Fibroblast of villous mesenchyme (primary cell): ENCODE measurements at regions not wholly inside any gene's neighbourhood (a gene's known extent, or its start where the extent isn't known, plus 50 kb on each side); places are given as distances from the start of the nearest gene placed in this dataset.

ENCODE experiments used
- DNase-seq: peaks from one replicate; pipeline ENCODE4 v3.0.0-alpha.2; 2010; ENCODE audit warnings: low read depth
- H3K4me3 ChIP-seq: 2 replicates; pipeline ENCODE4 v1.5.1; 2011; ENCODE audit warnings: low read depth, mild to moderate bottlenecking, low read length
- TF ChIP-seq, protein P1 (sequence below): IDR thresholded peaks from 2 replicates; pipeline ENCODE4 v1.5.1; 2012; ENCODE audit warnings: low read depth, mild to moderate bottlenecking, low read length; ENCODE audit not compliant: insufficient read depth

DNA sequence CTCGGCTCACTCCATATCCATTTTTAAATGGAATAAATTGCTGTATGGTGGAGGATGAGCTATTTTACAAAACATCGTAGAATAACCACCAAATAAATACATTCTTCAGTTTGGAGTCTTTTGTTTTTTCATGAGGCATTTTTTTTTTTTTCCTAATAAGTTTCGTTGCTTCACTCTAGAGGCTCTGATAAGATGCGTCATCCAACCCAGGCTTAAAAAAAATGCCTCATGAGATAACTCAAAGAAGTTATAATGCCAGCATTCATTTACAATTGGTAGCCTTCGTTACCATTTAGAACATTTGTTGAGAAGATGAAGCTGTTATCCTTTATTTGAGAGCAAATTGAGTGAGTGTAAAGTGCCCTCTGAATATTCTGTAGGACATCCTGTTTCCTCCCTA, 172.2 kb upstream of the CENPE start:
- no peak for DNase-seq
- TF ChIP-seq, protein P1, sequence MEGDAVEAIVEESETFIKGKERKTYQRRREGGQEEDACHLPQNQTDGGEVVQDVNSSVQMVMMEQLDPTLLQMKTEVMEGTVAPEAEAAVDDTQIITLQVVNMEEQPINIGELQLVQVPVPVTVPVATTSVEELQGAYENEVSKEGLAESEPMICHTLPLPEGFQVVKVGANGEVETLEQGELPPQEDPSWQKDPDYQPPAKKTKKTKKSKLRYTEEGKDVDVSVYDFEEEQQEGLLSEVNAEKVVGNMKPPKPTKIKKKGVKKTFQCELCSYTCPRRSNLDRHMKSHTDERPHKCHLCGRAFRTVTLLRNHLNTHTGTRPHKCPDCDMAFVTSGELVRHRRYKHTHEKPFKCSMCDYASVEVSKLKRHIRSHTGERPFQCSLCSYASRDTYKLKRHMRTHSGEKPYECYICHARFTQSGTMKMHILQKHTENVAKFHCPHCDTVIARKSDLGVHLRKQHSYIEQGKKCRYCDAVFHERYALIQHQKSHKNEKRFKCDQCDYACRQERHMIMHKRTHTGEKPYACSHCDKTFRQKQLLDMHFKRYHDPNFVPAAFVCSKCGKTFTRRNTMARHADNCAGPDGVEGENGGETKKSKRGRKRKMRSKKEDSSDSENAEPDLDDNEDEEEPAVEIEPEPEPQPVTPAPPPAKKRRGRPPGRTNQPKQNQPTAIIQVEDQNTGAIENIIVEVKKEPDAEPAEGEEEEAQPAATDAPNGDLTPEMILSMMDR: no peak
- no peak overlapping the region for H3K4me3 ChIP-seq

DNA sequence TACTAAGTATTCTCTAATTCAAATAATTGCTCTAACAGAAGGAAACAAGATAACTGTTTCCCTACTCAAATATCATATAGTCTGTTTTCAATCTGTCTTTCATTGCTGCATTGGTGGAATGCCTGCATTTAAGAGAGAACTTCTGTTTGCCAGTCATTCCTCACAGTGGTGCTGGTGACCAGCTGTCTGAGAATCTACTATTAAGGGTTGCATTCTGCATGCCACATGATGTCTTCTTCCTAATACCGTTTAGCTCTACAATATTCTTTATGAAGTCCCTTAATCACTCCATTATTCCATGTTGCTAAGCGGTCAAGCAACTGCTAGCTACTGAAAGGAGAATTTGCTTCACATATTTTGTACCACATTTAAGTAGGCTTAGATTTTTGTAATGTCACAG, 167.1 kb upstream of the CENPE start:
- no peak overlapping the region for H3K4me3 ChIP-seq
- no peak for DNase-seq
- TF ChIP-seq, protein P1: no peak

DNA sequence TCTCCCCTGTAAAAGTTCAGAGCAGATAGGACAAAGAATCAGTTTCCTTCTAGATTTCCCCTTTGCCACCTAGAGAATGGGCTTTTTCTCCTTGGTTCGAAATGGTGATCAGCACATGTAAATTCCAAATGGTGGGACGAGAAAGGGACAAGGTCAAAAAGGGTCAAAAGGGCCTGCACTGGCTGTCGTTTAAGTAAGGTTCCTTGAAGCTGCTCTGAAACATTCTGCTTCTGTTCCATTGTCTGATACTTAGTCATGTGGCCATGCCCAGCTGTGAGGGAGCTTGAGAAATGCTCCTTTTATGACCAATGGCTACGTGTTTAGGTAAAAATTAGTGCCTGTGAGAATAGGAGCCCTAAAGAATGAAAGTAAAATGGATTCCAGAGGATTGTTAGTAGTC, 165.9 kb upstream of the CENPE start:
- TF ChIP-seq, protein P1: no peak
- DNase-seq: no peak
- no peak overlapping the region for H3K4me3 ChIP-seq

DNA sequence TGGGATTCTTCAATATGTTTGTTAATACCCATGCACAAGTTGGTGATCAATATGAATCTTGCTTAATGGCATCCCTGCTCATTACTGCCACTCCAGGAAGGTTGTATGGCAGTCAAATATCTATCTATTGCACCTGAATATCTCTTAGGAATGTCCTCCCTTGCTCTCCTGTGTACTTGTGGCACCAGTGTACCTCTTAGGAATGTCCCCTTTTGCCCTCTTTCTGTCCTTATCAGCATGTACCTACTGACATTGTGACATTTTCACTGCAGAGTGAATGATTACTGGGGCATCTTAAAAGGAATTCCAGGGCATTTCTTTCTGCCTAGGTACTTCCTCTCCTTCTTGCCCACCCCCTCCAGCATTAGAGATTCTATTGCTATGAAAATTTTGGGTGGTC, 163.8 kb upstream of the CENPE start:
- no peak overlapping the region for H3K4me3 ChIP-seq
- TF ChIP-seq, protein P1: no peak
- no peak for DNase-seq

DNA sequence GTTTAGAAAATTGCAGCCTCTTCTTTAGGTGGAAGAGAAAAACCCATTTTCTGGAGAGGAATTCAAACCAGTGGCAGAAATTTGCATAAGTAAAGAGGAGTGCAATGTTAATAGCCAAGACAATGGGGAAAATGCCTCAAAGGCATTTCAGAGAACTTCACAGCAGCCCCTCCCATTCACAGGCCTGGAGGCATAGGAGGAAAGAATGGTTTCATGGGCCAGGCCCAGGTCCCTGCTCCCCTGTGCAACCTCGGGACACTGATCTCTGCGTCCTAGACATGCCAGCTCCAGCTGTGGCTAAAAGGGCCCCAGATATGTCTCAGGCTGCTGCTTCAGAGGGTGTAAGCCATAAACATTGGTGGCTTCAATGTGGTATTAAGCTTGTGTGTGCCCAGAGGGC, 161.8 kb upstream of the CENPE start:
- TF ChIP-seq, protein P1: no peak
- H3K4me3 ChIP-seq: no peak overlapping the region
- no peak for DNase-seq

DNA sequence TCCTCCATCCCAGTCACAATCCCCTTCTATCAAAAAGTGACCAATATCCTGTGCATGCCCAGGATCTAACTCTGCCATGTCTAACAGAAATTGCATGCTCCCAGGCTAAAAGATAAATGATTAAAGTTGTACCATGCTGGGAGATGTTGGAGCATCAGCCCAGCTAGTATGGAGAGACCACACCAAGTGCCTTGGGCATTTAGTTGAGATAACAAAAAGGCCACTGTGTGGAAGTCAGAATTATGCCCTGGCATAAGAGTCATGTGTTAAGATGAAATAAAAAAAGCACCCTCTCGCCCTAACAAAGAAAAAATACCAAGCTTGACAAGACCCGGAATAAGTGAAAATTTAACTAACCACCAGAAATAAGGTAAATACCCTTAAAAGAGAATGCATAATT, 155.9 kb upstream of the CENPE start:
- TF ChIP-seq, protein P1: no peak
- no peak for DNase-seq

DNA sequence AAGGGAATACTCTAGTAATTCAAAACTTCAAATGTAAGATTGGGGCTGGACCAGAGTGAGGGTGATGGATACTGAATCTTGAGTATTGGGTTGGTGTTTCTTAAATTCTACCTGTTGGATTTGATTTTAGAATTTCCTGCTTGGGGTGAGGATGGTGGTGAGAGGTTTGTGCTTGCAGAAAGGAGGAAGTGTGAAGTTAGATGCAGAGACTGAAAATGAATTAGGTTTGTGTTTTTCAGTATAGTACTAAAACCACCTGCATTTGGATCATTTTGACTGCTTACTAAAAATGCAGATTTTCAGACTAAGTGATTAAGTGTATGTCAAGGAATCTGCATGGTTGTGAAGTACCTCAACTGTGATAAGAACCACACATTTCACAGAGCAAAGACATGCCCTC, 131.5 kb upstream of the CENPE start:
- no peak overlapping the region for H3K4me3 ChIP-seq
- DNase-seq: no peak
- TF ChIP-seq, protein P1: no peak

More for the DNA sequence above, 155.9 kb upstream of the CENPE start:
- H3K4me3 ChIP-seq: no peak overlapping the region
